Adrenal gland (tissue), 5 donors: ENCODE measurements at regions not wholly inside any gene's neighbourhood (a gene's known extent, or its start where the extent isn't known, plus 50 kb on each side); places are given as distances from the start of the nearest gene placed in this dataset.

Experiments
- POLR2A ChIP-seq, 2 donors: fragments of 450-650 bp; IDR thresholded peaks; one replicate each; pipeline ENCODE4 v1.6.1; 2017; ENCODE audit warnings: antibody characterized with exemption in 2 of 2, mild to moderate bottlenecking in 2 of 2, moderate library complexity in 1 of 2
- TF ChIP-seq, protein P1 (sequence below), 6 experiments: fragments of 450-650 bp in 4 of 6; fragments of 200-600 bp in 2 of 6; sonication (generic) in 1 of 6; IDR thresholded peaks; 1 replicate in 5 of 6; 2 replicates in 1 of 6; pipeline versions ENCODE4 v1.5.1 to v1.8.0; 2016 to 2021; ENCODE audit warnings: antibody characterized with exemption in 6 of 6, mild to moderate bottlenecking in 2 of 6, moderate library complexity in 1 of 6
- donor health status: DM: no; HTN: no; CAD: no.

GRCh38 chr3:43908456-43908855 is 217.7 kb downstream of the ABHD5 start:
- TF ChIP-seq POLR2A (IDR thresholded peaks at IDR 0.05), result no peak
- TF ChIP-seq, protein P1, sequence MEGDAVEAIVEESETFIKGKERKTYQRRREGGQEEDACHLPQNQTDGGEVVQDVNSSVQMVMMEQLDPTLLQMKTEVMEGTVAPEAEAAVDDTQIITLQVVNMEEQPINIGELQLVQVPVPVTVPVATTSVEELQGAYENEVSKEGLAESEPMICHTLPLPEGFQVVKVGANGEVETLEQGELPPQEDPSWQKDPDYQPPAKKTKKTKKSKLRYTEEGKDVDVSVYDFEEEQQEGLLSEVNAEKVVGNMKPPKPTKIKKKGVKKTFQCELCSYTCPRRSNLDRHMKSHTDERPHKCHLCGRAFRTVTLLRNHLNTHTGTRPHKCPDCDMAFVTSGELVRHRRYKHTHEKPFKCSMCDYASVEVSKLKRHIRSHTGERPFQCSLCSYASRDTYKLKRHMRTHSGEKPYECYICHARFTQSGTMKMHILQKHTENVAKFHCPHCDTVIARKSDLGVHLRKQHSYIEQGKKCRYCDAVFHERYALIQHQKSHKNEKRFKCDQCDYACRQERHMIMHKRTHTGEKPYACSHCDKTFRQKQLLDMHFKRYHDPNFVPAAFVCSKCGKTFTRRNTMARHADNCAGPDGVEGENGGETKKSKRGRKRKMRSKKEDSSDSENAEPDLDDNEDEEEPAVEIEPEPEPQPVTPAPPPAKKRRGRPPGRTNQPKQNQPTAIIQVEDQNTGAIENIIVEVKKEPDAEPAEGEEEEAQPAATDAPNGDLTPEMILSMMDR (IDR thresholded peaks at IDR 0.05), result no peak
